GM19468 (cell line): ENCODE measurements at regions not wholly inside any gene's neighbourhood (a gene's known extent, or its start where the extent isn't known, plus 50 kb on each side); places are given as distances from the start of the nearest gene placed in this dataset.

Experiments
- ATAC-seq: cut with Tn5 transposase; IDR thresholded peaks from one replicate; pipeline ENCODE4 v1.9.1; 2021; ENCODE audit warnings: mild to moderate bottlenecking, moderate library complexity, moderate number of reproducible peaks; ENCODE audit not compliant: unreplicated experiment; ENCODE audit errors: extremely low read depth

DNA sequence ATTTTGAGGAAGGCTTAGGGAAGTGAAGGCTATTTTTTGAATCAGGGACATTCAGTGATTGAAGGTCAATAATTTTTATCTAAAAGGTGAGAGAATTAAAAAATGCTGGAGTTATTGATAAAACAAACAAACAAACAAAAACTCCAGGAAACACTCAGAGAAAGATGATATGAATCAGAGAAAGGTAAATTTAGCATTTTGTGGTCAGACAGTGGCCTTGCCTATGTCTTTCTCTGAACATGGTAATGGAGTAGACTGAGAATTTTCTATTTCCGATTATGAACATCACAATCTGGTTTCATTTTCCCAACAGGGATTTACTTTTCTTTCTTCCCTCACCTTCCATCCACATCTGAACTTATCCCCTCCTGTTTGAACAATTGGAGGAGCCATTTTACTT, 353.6 kb upstream of the RIOK2 start:
- ATAC-seq, result no peak

DNA sequence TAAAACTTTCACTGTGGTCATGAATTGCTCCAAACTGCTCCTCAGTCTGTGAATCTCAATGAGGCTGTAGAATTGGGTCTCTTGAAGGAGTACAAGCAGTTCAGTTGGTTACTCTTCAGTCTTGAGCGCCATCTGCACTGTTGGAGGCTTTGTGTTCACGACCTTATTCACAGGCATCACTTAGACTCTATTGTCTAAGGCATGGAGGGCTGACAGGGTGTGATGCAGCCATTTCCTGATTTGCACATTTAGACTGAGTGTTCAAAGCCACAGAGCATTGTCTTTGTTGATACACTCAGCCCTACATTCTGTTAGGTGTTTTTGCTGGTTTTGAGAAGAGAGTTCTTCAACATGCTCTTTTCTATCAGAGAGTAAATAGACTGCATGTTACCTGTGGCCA, 355.9 kb upstream of the RIOK2 start:
- no peak for ATAC-seq

DNA sequence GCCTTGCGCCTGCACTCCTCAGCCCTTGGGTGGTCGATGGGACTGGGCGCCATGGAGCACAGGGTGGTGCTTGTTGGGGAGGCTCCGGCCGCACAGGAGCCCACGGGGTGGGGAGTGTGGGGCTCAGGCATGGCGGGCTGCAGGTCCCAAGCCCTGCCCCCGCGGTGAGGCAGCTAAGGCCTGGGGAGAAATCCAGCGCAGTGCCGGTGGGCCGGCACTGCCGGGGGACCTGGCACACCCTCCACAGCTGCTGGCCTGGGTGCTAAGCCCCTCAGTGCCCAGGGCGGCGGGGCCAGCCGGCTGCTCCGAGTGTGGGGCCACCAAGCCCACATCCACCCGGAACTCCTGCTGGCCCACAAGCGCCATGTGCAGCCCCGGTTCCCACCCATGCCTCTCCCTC, 358.8 kb upstream of the RIOK2 start:
- ATAC-seq, result no peak

DNA sequence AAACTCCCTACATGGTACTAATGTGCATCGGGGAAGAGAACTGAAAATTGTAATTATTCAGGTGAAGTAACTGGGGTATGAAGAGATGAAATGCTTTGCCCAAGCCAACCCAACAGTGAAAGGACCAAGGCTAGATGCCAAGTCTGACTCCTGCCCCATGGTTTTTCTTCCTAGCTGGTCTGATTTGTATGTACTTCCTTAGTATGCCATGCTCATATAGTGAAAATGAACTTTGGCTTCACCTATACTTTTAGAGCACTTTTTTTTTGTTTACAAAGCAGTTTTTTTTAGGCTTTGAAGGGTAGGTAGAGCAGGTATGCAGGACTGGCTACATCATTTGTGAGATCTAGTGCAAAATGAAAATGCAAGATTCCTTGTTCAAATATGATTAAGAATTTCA, 359.4 kb upstream of the RIOK2 start:
- no peak for ATAC-seq

DNA sequence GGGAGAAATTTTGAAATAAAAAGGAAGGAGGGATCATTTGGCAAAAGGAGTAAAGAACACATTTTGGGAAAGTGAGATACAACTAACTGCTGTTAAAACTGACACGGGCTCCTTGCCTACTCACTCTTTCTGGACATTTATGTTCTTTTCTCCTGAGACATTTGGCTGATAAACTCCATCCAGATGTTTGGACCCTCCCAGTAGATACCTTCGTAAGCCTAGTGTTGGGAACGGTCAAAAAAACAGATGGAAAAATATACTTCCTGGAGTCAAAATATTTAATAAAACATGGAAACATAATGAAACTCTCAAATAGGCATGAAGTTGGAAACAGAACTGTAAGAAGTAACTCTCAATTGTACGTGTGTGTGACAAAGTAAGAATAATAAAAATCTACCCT, 360.1 kb upstream of the RIOK2 start:
- no peak for ATAC-seq

DNA sequence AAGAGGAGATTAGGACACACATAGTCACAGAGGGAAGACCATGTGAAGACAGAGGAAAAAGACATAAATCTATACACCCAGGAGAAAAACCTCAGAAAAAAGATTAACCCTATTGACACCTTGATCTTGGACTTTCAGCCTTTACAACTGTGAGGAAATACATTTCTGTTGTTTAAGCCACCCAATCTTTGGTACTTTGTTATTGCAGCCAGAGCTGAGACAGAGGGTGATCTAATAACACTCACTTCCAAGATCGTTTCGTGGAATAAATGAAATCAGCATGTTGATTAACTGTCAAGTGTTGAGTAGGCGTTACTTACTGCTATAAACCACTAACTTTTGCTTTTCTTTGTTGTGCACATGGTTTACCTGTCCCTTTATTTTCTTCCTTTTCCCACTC, 361.2 kb upstream of the RIOK2 start:
- ATAC-seq, result no peak

DNA sequence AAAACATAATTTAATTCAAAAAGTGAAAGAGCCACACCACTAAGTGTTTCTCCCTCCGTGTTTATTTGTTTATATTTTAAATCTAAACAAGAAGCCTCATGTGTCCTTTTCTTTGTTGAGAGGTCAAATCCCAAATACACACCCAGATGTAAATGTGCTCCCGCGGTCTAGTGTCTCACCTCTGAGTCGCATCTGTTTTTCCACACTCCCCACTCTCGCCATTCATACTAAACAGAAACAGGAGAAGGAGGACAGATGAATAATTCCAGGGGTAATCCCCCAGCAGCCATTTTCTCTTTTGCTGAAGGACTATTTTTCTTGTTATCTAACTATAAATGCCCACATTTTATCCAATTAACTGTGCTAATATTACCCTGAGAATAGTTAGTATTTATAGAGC, 361.6 kb upstream of the RIOK2 start:
- ATAC-seq, result no peak

DNA sequence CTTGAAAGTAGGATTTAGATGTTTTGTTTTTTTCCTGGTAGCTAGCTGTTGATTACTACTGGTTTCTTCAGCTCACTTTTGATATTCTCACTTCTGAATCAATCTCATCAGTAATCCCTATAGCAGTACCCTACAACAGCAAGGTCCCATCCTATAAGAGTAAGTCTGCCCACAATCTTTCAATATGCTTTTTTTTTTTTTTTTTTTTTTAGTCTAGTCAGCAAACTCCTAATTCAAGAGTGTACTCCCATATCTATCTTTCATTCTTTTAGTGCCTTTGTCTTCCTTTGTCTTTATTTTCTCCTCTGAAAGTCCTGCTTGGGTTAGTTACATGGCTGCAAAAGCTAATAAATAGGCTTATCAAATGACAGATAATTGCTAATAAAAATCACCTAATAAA, 362.4 kb upstream of the RIOK2 start:
- ATAC-seq, result no peak

DNA sequence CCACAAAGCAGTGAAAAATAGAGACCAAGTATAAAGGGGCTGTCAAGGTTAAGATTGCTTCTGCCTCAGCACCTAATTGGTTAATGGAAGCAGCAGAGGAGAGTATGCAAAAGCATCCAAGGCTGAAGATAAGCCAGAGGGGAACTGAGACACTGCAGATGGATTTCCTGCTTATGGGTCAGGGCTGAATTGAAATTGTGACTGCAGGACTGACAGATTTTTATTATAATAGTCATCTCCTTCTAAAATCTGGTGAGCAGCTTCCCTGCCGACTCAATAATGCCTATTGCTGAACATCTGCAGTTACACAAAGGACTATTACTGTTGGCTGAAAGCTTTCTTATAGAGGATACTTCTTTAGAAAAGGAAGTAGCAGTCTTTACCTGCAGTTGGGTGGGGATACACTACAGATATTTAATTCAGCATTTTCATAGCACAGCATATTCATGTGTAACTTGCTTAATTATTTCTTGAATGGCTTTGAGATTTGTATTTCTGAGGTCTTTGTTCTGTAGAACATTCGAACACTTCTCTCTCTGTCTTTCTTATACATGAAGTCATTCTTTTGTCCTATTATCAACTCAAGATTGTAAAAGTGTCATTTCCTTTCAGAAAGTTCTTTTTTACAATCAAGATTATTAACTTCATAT, 363.0 kb upstream of the RIOK2 start:
- ATAC-seq, result no peak

DNA sequence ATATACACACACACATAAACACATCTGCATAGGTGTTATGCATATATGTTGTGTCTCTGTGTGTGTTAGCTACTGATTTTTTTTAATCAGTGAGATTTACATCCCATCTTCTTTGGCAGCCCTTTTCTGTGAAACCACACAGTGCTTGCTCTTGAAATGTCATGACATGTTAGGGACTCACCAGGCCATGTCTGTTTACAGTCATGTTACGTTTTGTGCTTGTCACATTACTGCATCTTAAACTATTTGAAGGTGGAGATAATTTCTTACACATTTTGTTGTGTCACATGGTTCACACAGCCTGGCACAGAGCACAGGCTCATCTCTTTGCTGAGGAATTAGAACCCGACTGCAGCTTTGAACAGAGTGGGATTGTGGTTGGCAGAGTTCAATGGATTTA, 364.4 kb upstream of the RIOK2 start:
- no peak for ATAC-seq

DNA sequence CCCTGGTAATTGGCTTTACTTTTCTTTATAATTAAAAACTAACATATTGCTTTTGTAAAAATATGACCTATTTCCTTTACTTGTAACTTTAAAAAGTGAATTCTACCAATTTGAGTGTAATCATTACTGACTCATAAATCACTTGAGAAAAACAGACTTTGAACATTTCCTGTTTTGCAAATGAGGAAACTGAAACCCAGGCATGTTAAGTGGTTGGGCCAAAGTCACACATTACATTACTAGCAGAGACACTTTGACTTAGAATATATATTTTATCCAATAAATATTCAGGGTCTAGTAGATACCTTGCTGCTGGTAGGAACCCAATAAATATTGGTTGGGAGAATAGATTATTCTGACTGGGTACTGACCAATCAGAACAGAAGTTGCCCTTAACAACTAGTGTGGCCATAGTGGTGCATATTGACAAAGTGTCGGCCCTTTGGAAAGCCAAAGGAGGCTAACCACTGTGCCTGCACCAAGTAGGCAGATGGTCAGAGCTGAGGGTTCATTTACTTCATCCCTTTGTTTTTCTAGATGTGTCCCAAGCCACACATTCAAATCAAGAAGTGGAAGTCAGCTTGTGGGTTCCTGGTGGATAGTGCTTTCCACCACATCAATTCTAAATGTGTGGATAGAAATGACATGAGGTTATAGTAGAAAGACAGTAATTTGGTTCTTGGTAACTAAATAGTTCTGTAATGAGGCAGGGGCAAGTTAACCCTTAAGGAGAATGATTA, 365.1 kb upstream of the RIOK2 start:
- ATAC-seq, result peak; percentile 61

DNA sequence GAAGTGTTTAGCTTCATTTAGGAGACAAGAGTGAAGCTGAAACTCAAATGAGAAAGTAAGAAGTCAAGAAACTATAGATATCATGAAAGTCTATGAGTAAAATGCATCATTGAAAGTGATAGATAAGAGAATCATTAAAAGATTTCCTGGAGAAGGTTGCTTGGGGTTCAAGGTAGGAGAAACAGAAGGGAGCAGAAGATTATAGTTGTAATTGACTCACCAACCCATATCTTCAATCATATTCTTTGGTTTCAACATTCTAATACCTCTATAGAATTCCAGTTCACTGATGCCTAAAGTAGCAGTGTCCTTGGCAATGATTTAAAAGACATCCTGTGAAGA, 365.7 kb upstream of the RIOK2 start:
- no peak for ATAC-seq

DNA sequence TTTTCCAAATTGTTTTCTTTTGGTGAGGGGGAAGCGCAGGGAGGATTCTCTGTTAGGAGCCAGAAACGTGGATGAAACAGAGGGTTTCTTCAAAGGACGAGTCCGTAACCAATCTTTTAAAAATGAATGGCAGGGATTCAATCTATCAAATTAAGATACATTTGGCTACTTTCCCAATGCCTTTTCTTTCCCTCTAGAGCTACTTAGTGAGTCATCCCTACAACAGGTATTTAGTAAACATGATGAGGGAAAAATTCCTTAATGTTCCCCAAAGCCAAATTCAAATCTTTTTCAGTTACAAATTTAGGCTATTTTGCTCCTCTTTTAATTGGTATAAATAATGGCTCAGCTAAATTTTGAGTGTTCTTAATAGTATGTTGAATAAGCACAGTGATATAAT, 366.4 kb upstream of the RIOK2 start:
- ATAC-seq, result no peak

DNA sequence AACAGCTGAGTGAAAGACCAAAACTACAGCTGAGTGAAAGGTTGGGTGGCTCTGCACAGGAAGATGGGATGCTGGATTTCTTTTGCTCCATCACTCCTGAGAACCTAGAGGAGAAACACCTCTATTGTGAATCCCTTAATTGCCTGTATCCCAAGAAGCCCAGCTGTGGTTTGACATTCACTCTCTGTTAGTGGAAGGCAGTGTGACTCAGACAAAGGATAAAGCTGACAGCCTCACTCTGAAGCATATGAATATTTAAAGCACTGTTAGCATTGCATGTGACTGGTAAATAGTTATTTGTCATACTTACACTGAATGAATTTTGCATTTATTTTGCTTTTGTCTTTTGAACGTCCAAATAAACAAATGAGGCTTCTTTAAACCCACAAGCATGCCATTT, 367.1 kb upstream of the RIOK2 start:
- no peak for ATAC-seq

DNA sequence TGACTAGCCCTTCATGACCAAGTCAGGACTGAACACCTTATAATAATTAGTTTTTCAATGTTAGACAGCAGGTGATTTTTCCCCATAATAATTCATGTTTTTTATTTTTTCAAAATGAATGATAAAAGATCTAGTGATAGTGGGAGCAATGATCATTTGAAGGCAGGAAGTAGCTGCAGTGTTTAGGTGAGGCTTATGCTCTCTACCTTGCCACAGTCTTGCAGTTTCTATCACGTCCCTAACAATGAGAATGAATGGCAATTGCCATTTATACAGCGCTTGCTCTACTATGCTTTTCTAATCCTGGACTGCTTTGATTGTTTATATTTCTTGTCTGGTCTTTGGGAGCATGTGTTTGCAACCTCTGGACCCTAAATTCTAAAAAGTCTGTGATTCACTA, 367.8 kb upstream of the RIOK2 start:
- no peak for ATAC-seq

DNA sequence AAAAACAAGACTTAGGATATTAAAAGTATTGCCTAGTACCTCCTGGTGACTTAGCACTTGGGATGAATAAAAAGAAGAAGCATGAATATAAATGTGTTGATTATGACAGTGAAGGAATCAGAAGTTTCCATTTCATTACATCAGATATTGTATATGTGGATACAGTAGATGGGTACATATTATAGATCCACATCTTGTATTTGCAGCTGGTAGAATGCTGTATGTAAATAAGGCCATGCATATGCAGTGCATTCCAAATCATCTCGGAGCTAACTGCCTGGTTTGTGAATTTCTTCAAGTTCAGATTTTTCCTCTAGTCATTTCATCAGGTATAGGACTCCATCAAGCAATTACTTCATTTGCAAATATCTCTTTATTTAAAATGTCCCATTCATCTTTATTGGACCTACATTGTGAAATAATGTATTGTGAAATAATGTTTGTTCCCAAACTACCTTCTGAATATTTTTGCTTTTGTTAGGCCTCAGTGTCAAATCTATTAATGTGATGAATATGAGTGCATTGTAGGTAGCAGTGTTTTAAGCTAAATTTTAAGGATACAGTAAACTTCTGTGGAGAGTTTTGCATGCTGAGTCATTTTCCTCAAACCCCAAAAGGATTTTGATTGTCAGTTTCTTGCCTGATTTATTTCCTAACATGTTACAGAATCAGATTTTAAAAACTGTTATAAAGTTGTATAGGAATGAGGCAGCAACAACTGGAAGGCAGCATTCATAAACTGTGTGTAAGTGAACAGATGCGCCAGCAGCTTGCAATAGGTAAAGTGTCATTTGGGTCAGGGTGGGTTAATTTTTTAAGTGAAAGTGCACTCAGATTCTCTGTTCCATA, 370.8 kb upstream of the RIOK2 start:
- ATAC-seq, result no peak

DNA sequence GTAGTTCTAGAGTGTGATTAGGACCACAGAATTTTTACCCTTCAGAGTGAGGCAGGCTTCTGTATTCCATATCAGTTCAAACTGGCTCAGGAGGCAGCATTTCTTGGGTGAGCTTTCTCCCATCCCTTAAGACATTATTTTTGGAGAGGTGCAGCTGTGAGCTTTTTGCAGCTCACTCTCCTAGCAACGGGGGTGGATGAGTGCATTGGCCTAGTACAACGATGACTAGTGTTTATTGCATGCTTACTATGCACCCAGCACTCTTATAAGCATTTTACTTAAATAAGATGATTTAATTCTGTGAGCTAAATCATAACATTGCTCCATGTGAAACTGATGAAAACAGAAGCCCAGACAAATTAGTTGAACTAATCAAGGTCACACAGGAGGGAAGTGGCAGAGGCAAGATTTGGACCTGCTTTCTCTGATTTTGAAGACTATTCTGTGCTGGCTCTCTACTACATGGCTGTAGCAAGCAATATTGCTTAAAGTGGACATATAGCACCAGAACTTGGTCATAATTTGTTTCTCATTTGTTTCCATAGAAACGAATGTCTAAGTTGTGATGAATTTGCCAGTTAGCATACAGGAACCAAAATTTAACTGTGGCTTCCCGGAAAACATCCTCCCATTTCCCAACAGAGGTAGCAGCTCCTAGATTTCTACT, 372.1 kb upstream of the RIOK2 start:
- ATAC-seq, result no peak

DNA sequence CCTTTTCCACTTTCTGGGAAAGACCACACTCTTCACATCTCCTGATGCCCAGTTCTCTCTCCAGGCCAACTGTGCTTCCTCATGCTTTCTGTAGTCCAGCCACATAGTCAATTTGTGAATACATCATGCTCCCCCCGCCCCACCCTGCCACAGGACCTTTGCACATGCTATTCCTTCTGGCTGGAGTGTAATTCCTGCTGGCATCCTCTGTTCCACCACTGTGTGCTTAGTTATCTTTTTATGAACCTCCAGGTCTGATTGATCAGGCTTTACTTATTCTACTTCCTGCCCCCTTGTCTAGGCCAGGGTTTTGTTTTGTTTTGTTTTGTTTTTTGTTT, 372.6 kb upstream of the RIOK2 start:
- ATAC-seq, result no peak

DNA sequence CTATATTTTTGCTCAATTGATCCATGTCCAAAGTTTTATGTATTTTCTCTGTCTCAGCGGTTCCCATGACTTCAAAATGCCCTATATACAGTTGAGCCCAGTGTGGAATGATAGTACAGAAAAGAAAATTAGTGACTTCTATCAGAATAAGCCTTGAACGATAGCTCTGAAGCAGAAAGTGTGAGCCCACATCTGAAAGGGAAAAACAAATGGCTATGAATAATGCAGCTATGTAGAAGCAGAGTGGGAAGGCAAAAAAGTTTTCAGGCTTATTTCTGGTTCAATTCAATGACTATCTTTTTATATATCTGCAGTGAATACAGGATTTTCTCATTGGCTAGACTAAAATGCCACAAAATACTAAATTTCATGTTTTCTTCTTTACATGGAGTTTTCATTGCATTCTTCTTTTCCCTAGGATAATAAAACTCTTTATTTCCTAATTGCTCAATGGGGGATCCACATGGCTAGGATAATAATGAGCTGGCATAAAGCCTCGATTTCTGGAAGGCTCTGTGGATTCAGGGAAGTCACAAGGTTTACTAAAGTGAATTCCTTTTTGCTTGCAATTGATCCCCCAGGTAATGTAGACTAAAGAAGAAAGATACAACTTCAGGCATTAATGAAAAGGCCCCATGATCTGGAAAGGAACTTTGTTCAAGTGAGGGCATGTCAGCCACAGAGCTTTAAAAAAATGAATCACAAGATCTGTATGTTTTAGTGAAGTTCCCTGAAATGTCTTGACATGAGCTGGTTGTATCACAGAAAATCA, 377.0 kb upstream of the RIOK2 start:
- ATAC-seq, result no peak

DNA sequence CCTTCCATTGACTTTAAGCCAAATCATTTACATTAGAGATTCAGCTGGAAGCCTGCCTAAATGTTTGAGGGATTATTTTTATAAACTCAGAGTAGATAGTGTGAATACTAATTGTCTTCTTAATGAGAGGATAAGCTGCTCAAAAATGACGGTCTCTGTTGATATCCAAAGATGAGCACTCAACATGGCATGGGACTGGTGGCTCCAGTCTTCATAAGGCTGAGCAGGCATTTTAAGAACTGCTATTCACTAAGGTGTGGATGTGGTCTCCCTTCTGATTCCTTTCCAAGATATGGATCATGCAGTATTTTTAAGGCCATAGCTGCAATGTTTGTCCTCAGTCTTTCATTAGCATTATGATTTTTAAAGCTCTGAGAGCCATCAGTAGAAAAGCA, 377.5 kb upstream of the RIOK2 start:
- no peak for ATAC-seq
